ENCODE measurements at regions not wholly inside any gene's neighbourhood (a gene's known extent, or its start where the extent isn't known, plus 50 kb on each side); places are given as distances from the start of the nearest gene placed in this dataset.
"Not testable (repeated sequence)": the region's sequence is repeated elsewhere in the genome, so short reads cannot be mapped to it uniquely, and the experiment has no call there.

DNA sequence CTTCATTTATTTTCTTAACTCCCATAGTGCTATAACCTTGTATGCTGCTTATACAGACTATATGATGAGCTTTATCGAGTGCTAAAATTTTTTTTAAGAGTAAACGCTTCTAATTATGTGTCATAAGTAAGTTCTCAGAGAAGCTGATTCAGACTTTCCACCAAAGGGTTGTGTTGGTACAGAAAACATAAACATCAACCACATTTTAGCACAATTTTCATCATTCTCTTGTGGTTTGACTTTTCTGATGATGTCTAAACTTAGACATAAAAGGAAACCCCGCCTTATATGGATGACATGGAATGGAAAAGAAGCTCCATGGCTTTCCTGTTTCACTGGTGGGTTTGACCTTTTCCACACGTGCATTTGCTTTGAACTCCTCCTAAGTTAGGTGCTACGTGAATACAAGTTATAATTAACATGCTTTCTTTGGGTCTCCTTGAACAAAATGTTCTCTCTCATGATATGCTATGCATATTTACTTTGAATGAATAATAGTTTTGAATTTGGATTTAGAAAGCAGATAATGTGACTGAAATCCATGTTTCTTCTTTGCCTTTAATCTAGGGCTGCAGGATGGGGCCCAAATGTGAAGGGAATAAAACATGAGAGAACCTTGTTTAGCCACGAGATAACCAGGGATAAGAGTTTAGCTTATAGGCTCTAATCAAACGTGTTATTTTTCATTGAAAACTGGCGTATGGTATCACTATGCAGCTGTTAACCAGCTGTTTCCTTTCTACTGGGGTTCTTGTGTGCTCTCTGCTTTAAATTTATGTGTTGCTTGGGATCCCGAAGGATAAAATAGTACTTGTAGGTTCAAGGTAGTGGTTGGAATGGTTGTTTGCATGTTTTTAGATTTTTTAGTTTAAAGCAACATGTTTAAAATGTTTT, 127.1 kb upstream of the AHI1 start:
- H3K36me3 ChIP-seq (ENCODE audit: control insufficient read depth in 1 of 2, insufficient read depth in 2 of 2, low read length in 2 of 2), result no peaks in the 10 kb centered on the region
- H3K4me1 ChIP-seq (ENCODE audit: control insufficient read depth in 1 of 2, insufficient read depth in 2 of 2, low read length in 2 of 2), result no peaks in the 10 kb centered on the region
- POLR2A ChIA-PET, result no interaction called here
- no peak for ATAC-seq
- H2AFZ ChIP-seq (ENCODE audit: low read depth, low read length, poor library complexity, severe bottlenecking), result no peak overlapping the region
- H3K79me2 ChIP-seq (ENCODE audit: insufficient read depth, low read length), result no peaks in the 10 kb centered on the region
- H3K4me3 ChIP-seq (replicated peaks in 1 of 2; ENCODE audit: low read depth in 1 of 2, low read length in 2 of 2), result no peak overlapping the region
- BruUV-seq (replicated peaks), result no TSS peak
- H3K9me2 ChIP-seq (ENCODE audit: insufficient read depth), result no peaks in the 10 kb centered on the region
- no peak overlapping the region for H3K27ac ChIP-seq (ENCODE audit: low read depth, low read length)
- no peaks in the 10 kb centered on the region for H3K27me3 ChIP-seq (ENCODE audit: insufficient read depth, low read length)
- H3K4me2 ChIP-seq (ENCODE audit: low read length), result no peak overlapping the region
- intact Hi-C loops (cut with micrococcal nuclease), result no loop called here
- DNase-seq (ENCODE audit: low read depth, low spot score), result no peak
- H3K9ac ChIP-seq (ENCODE audit: low read length), result no peak overlapping the region
- RAD21 ChIA-PET (ENCODE audit: low non-redundant PET in 1 of 2, low total read pairs in 2 of 2, uncharacterized antibody in 2 of 2, unreplicated experiment in 2 of 2), result no interaction called here
- CTCF ChIA-PET, result no interaction called here
- TF ChIP-seq EZH2phosphoT487 (IDR thresholded peaks at IDR 0.05; ENCODE audit: borderline replicate concordance), result no peak
- TF ChIP-seq ZNF274 (IDR thresholded peaks at IDR 0.05; ENCODE audit: low read depth, low read length), result no peak
- no peak for TF ChIP-seq SRF (IDR thresholded peaks at IDR 0.05; ENCODE audit: low read depth)
- TF ChIP-seq EZH2 (IDR thresholded peaks at IDR 0.05), result no peak
- no peak for TF ChIP-seq POLR2A (IDR thresholded peaks at IDR 0.05; ENCODE audit: borderline replicate concordance, extremely low read depth, insufficient read depth, insufficient read length)
- TF ChIP-seq CEBPB (IDR thresholded peaks at IDR 0.05; ENCODE audit: low read depth), result no peak
- TF ChIP-seq, protein P1, sequence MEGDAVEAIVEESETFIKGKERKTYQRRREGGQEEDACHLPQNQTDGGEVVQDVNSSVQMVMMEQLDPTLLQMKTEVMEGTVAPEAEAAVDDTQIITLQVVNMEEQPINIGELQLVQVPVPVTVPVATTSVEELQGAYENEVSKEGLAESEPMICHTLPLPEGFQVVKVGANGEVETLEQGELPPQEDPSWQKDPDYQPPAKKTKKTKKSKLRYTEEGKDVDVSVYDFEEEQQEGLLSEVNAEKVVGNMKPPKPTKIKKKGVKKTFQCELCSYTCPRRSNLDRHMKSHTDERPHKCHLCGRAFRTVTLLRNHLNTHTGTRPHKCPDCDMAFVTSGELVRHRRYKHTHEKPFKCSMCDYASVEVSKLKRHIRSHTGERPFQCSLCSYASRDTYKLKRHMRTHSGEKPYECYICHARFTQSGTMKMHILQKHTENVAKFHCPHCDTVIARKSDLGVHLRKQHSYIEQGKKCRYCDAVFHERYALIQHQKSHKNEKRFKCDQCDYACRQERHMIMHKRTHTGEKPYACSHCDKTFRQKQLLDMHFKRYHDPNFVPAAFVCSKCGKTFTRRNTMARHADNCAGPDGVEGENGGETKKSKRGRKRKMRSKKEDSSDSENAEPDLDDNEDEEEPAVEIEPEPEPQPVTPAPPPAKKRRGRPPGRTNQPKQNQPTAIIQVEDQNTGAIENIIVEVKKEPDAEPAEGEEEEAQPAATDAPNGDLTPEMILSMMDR (IDR thresholded peaks at IDR 0.05 in 2 of 3, conservative IDR thresholded peaks at IDR 0.05 in 1 of 3; ENCODE audit: borderline replicate concordance in 1 of 3, insufficient read depth in 1 of 3, low read depth in 2 of 3, low read length in 2 of 3), result no peak
- TF ChIP-seq EGR1 (IDR thresholded peaks at IDR 0.05; ENCODE audit: low read depth), result no peak
- no peak for TF ChIP-seq POLR2AphosphoS5 (IDR thresholded peaks at IDR 0.05; ENCODE audit: low read depth, low read length)
- no peak for TF ChIP-seq RAD21 (IDR thresholded peaks at IDR 0.05; ENCODE audit: low read depth)
- no peaks in the 10 kb centered on the region for H3K9me3 ChIP-seq (ENCODE audit: control insufficient read depth in 1 of 2, insufficient read depth in 1 of 2, low read depth in 1 of 2, low read length in 2 of 2)
- H4K20me1 ChIP-seq (ENCODE audit: insufficient read depth), result no peaks in the 10 kb centered on the region

DNA sequence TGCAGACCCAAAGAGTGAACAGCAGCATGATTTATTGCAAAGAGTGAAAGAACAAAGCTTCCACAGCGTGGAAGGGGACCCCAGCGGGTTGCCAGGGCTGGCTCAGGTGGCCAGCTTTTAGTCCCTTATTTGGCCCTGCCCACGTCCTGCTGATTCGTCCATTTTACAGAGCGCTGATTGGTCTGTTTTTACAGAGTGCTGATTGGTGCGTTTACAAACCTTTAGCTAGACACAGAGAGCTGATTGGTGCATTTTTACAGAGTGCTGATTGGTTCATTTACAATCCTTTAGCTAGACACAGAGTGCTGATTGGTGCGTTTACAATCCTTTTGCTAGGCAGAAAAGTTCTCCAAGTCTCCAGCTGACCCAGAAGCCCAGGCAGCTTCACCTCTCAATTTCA, 128.5 kb upstream of the AHI1 start:
- H3K4me2 ChIP-seq (ENCODE audit: low read length); H3K4me1 ChIP-seq (ENCODE audit: control insufficient read depth in 1 of 2, insufficient read depth in 2 of 2, low read length in 2 of 2); POLR2A ChIA-PET; H3K4me3 ChIP-seq (replicated peaks in 1 of 2; ENCODE audit: low read depth in 1 of 2, low read length in 2 of 2); intact Hi-C loops (cut with micrococcal nuclease); H3K27ac ChIP-seq (ENCODE audit: low read depth, low read length); H3K36me3 ChIP-seq (ENCODE audit: control insufficient read depth in 1 of 2, insufficient read depth in 2 of 2, low read length in 2 of 2); ATAC-seq; H3K27me3 ChIP-seq (ENCODE audit: insufficient read depth, low read length); H4K20me1 ChIP-seq (ENCODE audit: insufficient read depth); BruUV-seq (replicated peaks); H3K79me2 ChIP-seq (ENCODE audit: insufficient read depth, low read length); H3K9me2 ChIP-seq (ENCODE audit: insufficient read depth); H3K9me3 ChIP-seq (ENCODE audit: control insufficient read depth in 1 of 2, insufficient read depth in 1 of 2, low read depth in 1 of 2, low read length in 2 of 2); RAD21 ChIA-PET (ENCODE audit: low non-redundant PET in 1 of 2, low total read pairs in 2 of 2, uncharacterized antibody in 2 of 2, unreplicated experiment in 2 of 2); CTCF ChIA-PET; DNase-seq (ENCODE audit: low read depth, low spot score); H2AFZ ChIP-seq (ENCODE audit: low read depth, low read length, poor library complexity, severe bottlenecking); H3K9ac ChIP-seq (ENCODE audit: low read length): not testable (repeated sequence)
